ENCODE measurements at regions not wholly inside any gene's neighbourhood (a gene's known extent, or its start where the extent isn't known, plus 50 kb on each side); places are given as distances from the start of the nearest gene placed in this dataset.
"Not testable (repeated sequence)": the region's sequence is repeated elsewhere in the genome, so short reads cannot be mapped to it uniquely, and the experiment has no call there.

- TF ChIP-seq, protein P1, sequence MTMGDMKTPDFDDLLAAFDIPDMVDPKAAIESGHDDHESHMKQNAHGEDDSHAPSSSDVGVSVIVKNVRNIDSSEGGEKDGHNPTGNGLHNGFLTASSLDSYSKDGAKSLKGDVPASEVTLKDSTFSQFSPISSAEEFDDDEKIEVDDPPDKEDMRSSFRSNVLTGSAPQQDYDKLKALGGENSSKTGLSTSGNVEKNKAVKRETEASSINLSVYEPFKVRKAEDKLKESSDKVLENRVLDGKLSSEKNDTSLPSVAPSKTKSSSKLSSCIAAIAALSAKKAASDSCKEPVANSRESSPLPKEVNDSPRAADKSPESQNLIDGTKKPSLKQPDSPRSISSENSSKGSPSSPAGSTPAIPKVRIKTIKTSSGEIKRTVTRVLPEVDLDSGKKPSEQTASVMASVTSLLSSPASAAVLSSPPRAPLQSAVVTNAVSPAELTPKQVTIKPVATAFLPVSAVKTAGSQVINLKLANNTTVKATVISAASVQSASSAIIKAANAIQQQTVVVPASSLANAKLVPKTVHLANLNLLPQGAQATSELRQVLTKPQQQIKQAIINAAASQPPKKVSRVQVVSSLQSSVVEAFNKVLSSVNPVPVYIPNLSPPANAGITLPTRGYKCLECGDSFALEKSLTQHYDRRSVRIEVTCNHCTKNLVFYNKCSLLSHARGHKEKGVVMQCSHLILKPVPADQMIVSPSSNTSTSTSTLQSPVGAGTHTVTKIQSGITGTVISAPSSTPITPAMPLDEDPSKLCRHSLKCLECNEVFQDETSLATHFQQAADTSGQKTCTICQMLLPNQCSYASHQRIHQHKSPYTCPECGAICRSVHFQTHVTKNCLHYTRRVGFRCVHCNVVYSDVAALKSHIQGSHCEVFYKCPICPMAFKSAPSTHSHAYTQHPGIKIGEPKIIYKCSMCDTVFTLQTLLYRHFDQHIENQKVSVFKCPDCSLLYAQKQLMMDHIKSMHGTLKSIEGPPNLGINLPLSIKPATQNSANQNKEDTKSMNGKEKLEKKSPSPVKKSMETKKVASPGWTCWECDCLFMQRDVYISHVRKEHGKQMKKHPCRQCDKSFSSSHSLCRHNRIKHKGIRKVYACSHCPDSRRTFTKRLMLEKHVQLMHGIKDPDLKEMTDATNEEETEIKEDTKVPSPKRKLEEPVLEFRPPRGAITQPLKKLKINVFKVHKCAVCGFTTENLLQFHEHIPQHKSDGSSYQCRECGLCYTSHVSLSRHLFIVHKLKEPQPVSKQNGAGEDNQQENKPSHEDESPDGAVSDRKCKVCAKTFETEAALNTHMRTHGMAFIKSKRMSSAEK (CRISPR knock-in tag; IDR thresholded peaks at IDR 0.05; ENCODE audit: borderline replicate concordance) = no peak
- no peak for TF ChIP-seq HMGXB4 (CRISPR knock-in tag; IDR thresholded peaks at IDR 0.05)
- no peak for TF ChIP-seq ZNF671 (CRISPR knock-in tag; IDR thresholded peaks at IDR 0.05)
- TF ChIP-seq, protein P2, sequence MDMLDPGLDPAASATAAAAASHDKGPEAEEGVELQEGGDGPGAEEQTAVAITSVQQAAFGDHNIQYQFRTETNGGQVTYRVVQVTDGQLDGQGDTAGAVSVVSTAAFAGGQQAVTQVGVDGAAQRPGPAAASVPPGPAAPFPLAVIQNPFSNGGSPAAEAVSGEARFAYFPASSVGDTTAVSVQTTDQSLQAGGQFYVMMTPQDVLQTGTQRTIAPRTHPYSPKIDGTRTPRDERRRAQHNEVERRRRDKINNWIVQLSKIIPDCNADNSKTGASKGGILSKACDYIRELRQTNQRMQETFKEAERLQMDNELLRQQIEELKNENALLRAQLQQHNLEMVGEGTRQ (CRISPR knock-in tag; IDR thresholded peaks at IDR 0.05) = no peak
These were observed 946.1 kb downstream of the TTLL7 start (continued) for GRCh38 chr1:83052865-83053264.

- ATAC-seq; DNase-seq (ENCODE audit: low spot score); CTCF ChIA-PET; H3K27me3 Mint-ChIP-seq (ENCODE audit: low read depth); H3K4me3 Mint-ChIP-seq; H3K27ac Mint-ChIP-seq; POLR2A ChIA-PET: not testable (repeated sequence)
- Mint-ChIP-seq H3K9me3 (peaks cover 42% of the 10 kb centered on the region), H3K36me3 (peaks cover 42% of the 10 kb centered on the region), H3K4me1 (peaks cover 20% of the 10 kb centered on the region)
These were observed 947.9 kb downstream of the TTLL7 start for GRCh38 chr1:83051053-83051452.

DNA sequence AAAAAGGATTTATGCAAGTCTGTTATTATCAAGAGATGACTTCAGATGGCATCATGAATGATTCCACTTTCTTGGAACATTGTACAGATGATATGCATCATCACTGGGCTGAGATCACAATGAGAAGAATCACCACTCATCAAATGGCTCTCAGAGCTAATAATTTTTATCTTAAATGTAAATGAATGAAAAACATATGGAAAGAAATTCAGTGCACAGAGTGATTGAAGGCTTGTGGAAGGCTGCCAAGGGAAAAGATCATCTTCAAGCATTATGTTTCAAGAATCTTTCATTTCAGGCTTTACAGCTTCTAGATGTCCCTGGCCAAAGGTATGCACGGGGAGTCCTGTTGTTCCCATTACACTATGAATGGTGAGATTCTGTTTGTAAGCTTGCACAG lies 955.7 kb downstream of the TTLL7 start:
- no peak for DNase-seq (ENCODE audit: low spot score)
- no peaks in the 10 kb centered on the region for H3K27me3 Mint-ChIP-seq (ENCODE audit: low read depth)
- ChIA-PET POLR2A (no interaction called here), CTCF (no interaction called here)
- peaks cover 3% of the 10 kb centered on the region for H3K36me3 Mint-ChIP-seq
- H3K4me1 Mint-ChIP-seq = peaks cover 9% of the 10 kb centered on the region
- H3K4me3 Mint-ChIP-seq = no peak overlapping the region
- no peak overlapping the region for H3K27ac Mint-ChIP-seq
- ATAC-seq = no peak
- H3K9me3 Mint-ChIP-seq = peaks cover 12% of the 10 kb centered on the region
- no peak for TF ChIP-seq ZNF219 (CRISPR knock-in tag; IDR thresholded peaks at IDR 0.05; ENCODE audit: borderline replicate concordance)
- no peak for TF ChIP-seq MXD4 (CRISPR knock-in tag; IDR thresholded peaks at IDR 0.05; ENCODE audit: borderline replicate concordance)
- TF ChIP-seq, protein P3, sequence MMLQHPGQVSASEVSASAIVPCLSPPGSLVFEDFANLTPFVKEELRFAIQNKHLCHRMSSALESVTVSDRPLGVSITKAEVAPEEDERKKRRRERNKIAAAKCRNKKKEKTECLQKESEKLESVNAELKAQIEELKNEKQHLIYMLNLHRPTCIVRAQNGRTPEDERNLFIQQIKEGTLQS (CRISPR knock-in tag; conservative IDR thresholded peaks at IDR 0.05) = no peak
- TF ChIP-seq KAT7 (CRISPR knock-in tag; IDR thresholded peaks at IDR 0.05; ENCODE audit: borderline replicate concordance) = no peak
- TF ChIP-seq IRF2 (CRISPR knock-in tag; IDR thresholded peaks at IDR 0.05; ENCODE audit: borderline replicate concordance, low read depth) = no peak
- no peak for TF ChIP-seq PRDM15 (CRISPR knock-in tag; IDR thresholded peaks at IDR 0.05)
- TF ChIP-seq RELA (CRISPR knock-in tag; IDR thresholded peaks at IDR 0.05; ENCODE audit: borderline replicate concordance) = no peak
- TF ChIP-seq GTF2I (CRISPR knock-in tag; conservative IDR thresholded peaks at IDR 0.05) = no peak
- TF ChIP-seq ZNF232 (CRISPR knock-in tag; IDR thresholded peaks at IDR 0.05) = no peak
- no peak for TF ChIP-seq PRRX2 (CRISPR knock-in tag; IDR thresholded peaks at IDR 0.05)
- TF ChIP-seq ESRRA (CRISPR knock-in tag; IDR thresholded peaks at IDR 0.05; ENCODE audit: borderline replicate concordance) = no peak
- no peak for TF ChIP-seq STAT6 (CRISPR knock-in tag; conservative IDR thresholded peaks at IDR 0.05; ENCODE audit: low read depth)
- no peak for TF ChIP-seq ZBTB43 (CRISPR knock-in tag; IDR thresholded peaks at IDR 0.05)
- no peak for TF ChIP-seq TEAD1 (CRISPR knock-in tag; IDR thresholded peaks at IDR 0.05)
- TF ChIP-seq CBFB (CRISPR knock-in tag; IDR thresholded peaks at IDR 0.05; ENCODE audit: low read depth) = no peak
